GM19328 (cell line): ENCODE measurements at regions not wholly inside any gene's neighbourhood (a gene's known extent, or its start where the extent isn't known, plus 50 kb on each side); places are given as distances from the start of the nearest gene placed in this dataset.
A peak's percentile ranks its signal among the peaks of the same experiment; 100 is the strongest.
"Not testable (repeated sequence)": the region's sequence is repeated elsewhere in the genome, so short reads cannot be mapped to it uniquely, and the experiment has no call there.

Source experiments
- ATAC-seq: cut with Tn5 transposase; IDR thresholded peaks from one replicate; pipeline ENCODE4 v1.9.1; 2021; ENCODE audit warnings: mild to moderate bottlenecking, moderate library complexity; ENCODE audit not compliant: unreplicated experiment

DNA sequence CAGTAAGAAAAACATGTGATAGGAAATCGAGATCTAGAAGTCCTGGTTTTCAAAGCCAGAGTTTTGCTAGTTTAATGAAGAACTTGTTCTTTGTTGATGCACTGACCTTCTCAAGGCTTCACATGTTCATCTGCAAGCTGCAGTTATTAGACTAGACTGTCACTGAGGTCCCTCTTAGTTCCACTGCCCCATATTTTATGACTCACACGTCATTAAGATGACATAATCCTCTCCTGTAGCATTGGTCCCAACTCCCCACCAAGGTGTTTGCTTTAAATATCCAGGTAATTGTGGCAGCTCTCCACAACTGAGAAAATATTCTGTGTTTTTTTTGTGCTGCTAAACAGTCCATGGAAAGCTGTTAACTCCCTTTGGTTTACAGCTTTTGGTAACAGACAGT, 149.7 kb downstream of the MREG start:
- no peak for ATAC-seq

GRCh38 chr2:215862351-215862771, 151.0 kb downstream of the MREG start:
- ATAC-seq: no peak

DNA sequence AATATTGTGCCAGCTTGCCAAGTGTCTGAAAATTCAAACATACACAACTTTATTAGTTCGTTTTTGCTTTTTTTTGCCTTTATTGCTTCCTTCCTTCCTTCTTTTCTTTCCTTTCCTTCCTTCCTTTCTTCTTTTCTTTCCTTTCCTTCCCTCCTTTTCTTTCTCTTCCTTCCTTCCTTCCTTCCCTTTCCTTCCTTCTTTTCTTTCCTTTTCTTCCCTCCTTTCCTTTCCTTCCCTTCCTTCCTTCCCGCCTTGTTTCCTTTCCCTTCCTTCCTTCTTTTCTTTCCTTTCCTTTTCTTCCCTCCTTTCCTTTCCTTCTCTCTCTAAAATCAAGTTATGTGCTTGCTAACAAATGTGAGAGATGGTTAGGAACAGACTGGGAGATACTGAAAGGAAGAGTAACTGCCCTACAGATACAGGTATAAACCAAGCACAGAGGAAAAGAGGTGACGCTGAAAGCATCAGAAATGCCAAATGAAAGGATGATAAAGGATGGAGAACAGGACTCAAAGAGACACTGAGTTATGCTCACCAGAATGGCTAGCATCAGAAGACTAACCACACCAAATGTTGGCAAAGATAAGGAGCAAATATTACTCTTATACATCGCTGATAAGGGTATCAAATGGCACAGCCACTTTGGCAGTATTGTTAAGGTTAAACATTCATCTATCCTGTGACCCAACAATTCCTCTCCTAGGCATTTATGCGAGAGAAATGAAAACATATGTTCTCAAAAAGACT, 151.6 kb downstream of the MREG start:
- ATAC-seq: no peak

DNA sequence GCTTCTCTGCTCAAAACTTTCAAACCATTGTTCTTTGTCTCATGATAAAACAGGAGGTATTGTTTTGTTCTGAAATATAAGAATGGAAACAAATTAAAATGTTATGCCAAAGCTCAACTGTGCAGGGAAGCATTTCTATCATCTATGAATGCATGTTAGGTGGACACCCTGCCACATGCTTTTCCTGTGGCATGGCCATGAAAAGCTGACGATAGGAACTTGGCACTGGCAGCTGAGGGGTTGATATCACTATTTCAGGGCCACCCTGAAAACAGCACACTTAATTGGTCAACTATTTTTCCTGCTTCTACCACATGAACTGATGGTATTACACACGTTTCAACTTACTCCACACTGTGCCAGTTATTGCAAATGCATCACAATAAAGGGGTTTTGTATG, 157.3 kb downstream of the MREG start:
- no peak for ATAC-seq

- not testable (repeated sequence) for ATAC-seq
Measured at GRCh38 chr2:215855308-215855707, 158.0 kb downstream of the MREG start.

DNA sequence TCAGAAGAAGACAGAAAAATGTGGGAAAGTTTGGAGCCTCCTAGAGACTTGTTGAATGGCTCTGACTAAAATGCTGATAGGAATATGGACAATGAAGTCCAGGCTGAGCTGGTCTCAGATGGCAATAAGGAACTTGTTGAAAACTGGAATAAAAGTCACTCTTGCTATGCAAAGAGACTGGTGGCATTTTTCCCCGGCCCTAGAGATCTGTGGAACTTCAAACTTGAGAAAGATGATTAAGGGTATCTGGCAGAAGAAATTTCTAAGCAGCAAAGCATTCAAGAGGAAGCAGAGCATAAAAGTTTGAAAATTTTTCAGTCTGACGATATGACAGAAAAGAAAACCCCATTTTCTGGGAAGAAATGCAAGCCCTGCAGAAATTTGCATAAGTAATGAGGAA, 159.3 kb downstream of the MREG start:
- ATAC-seq: no peak

DNA sequence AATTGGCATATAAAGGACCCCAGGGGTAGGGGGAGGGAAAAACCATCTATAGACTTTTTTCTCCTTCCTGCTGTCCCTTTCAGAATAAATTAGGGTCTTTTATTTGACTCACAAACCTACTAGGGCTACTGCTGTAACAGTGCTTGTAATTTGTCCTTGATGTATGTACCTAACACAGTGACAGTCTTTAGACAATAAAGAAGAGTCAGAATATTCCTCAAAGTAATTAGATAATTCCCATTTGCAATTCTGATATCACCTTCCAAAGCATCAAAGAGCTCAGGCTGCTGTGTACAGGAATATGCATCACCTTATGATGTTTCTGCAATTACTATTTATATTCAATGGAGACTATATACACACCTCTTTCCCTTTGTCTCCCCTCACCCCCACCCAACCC, 161.7 kb downstream of the MREG start:
- no peak for ATAC-seq

DNA sequence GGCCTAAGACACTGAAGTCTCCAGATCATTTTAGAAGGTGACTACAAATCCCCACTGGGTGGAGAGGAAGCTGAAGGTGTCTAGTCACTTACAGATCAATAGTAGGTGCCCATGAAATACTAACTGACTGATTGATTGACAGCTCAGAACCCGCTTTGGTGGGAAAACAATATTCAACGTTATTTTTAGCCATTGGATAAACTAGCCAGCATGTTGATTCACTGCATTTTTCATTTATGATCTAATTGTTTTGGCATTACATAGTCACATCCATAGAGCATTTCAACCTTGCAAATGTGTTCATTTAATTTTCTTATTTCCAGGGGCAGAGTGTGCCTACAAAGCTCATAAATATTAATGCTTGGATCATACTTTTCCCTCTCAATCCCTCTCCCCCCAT, 162.3 kb downstream of the MREG start:
- no peak for ATAC-seq

DNA sequence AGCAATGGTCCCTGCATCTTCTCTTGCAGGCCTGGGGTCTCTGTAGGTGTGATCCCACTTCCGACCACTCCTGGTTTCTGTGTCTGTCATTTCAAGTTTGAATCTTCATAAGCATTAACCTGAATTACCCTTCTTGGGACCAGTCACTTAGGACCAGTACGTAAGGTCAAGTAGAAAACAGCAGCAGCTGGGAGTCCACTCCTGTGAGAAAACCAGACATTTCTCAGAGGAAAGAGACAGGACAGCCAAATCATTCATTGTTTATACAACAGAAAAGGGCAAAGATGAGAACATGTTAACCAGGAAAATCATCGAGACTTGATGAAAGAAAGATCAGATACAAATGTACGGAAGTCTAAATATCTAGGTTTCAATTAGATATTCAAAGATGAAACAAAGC, 163.0 kb downstream of the MREG start:
- ATAC-seq: no peak

- ATAC-seq: no peak
Measured at GRCh38 chr2:215849771-215850170, 163.6 kb downstream of the MREG start.

DNA sequence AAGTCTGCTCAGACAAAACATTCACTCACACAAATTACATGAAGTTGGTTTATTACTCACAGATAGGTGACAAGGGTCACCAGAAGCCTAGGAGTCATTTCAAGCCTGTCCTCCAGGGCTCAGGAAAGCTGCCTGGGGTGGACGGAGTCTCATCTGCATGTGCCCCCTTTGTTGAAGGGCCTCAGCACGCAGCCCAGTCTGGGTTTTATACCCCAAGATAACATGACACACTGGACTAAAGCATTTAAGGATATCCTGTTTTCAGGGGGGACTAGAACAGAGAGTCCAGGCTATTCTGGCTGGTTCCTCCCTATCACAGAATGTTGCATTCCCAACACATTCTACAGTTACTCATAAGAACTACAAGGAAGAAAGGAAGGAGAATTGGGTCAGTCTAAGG, 164.7 kb downstream of the MREG start:
- no peak for ATAC-seq

- no peak for ATAC-seq
Measured at GRCh38 chr2:215848146-215848545, 165.2 kb downstream of the MREG start.

DNA sequence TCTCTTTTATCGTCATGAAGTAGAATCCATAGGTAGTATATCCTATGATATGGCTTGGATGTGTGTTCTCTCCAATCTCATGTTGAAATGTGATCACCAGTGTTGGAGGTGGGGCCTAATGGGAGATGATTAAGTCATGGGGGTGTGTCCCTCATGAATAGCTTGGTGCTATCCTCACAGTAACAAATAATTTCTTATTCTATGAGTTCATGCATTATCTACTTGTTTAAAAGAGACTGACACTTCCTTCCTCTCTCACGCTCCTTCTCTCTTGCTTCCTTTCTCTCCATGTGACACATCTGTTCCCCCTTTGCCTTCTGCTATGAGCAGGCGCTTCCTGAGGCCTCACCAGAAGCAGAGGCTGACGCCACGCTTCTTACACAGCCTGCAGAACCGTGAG, 165.6 kb downstream of the MREG start:
- no peak for ATAC-seq

DNA sequence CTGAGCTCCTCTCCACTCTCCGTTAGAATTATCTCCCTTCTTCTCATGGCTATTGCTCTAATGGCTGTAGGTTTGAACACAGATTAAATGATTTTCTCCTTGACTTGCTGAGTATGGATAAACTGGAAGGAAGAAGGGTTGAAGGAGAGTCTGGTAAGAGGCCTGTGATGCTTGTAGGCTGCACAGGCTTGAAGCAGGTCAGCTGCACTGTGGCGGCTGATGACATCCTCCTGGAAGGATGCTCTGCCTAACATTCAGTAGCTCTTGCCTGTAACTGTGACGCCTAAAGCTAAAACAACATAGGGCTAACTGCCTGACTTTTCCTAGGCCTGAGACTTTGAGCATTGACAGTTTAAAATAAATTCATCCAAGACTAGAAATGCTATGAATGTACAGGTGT, 166.3 kb downstream of the MREG start:
- no peak for ATAC-seq

GRCh38 chr2:215845839-215846586, 167.3 kb downstream of the MREG start:
- no peak for ATAC-seq

DNA sequence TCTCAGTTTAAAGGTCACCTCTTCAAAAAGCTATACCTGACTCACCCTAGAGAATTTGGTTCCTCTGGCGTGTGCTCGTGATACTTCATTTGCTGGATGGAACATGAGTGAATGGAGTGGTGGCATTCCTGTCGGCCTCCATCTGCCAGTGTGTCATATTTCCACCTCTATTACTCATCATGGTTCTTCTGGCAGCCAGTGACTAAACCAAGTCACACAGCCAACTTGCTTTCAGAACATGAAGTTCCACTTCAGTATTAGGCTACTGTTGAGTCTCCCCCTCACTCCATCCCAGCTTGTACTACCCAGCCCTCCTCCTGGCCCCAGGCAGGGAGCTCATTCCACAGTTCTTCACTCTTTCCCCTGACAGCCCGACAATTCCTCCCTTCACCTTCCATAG, 169.8 kb downstream of the MREG start:
- no peak for ATAC-seq

DNA sequence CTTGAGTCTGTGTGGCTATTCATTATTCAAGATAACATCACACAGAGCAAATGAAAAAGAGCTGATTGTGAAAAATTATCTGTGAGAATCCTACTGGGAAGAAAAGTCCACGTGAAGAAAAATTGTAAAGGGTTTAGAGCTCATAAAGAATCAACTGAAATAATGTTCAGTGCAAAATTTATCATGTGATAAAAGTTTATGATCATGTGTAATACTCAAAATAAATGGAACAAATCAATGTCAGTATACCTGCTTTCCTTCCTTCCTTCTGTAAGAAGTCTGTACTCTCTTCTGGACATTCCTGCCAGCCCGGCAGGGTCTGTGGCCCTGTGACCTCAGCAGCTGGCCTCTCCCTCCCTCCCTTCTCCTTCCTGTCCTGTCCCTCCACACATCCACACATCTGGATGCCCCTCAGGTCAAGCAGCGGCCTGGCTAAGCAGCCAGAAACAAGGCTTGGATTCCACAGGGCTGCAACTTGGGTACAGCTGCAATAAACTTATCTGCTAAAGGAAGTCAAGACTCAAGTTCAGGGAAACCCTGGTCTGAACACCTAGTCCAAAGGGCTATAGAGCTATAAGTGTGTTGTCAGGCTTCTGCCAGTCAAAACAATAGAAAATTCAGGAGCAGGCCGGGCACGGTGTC, 172.1 kb downstream of the MREG start:
- peak; percentile 2 for ATAC-seq

- no peak for ATAC-seq
Measured at GRCh38 chr2:215839816-215840215, 173.5 kb downstream of the MREG start.

DNA sequence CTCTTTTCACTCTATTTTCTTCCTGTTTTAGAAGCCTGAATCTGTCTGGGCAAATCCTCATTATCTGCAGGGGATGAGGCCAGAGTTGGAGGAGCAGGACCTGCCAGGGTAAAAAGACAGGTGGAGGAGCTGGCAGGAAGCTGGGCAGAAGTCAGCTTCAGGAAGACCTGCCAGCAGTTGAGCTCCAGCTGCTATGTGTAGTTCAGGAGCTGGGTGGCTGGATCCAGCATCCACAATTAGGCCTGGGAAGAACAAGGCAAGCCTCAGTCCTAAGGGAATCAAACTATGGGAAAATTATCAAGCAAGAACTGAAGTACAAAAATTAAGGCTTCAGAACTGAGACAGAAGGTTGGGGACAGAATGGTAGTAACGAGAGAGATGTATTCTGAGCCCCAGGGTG, 174.0 kb downstream of the MREG start:
- no peak for ATAC-seq

- no peak for ATAC-seq
Measured at GRCh38 chr2:215836881-215837280, 176.5 kb downstream of the MREG start.

- no peak for ATAC-seq
Measured at GRCh38 chr2:215835657-215836056, 177.7 kb downstream of the MREG start.

DNA sequence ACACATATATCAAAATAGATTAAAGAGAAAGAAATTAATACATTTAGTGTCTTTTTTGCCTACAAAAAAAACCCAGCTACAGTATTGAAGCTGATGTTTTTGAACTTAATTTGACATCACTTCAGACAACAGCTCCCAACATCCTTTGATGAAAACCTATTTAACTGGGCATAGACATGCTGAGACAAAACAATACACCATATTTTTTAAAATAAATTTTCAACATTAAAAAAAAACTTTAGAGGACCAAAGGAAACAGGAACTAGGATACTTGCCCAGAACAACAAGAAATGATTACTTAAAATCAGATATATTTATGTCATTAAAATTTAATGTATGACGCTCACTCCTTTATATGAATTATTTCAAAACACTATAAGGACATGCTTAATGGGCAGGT, 178.1 kb downstream of the MREG start:
- no peak for ATAC-seq
